HFFc6 (cell line): ENCODE measurements at regions not wholly inside any gene's neighbourhood (a gene's known extent, or its start where the extent isn't known, plus 50 kb on each side); places are given as distances from the start of the nearest gene placed in this dataset.

Source experiments
- DNase-seq: peaks from one replicate; pipeline ENCODE4 v3.0.0-alpha.2; 2018
- H3K27ac Mint-ChIP-seq: 2 replicates; pipeline ENCODE4 v1.8.0; 2020; ENCODE audit warnings: mild to moderate bottlenecking, mixed read lengths
- H3K27me3 Mint-ChIP-seq: 2 replicates; pipeline ENCODE4 v1.8.0; 2021; ENCODE audit warnings: mild to moderate bottlenecking, moderate library complexity, mixed read lengths; ENCODE audit not compliant: insufficient read depth
- H3K36me3 Mint-ChIP-seq: 2 replicates; pipeline ENCODE4 v1.8.0; 2021; ENCODE audit warnings: low read depth, mixed read lengths
- H3K4me1 Mint-ChIP-seq: 2 replicates; pipeline ENCODE4 v1.8.0; 2020; ENCODE audit warnings: low read depth, mixed read lengths
- H3K4me3 Mint-ChIP-seq: 2 replicates; pipeline ENCODE4 v1.8.0; 2020; ENCODE audit warnings: mild to moderate bottlenecking, moderate library complexity, mixed read lengths
- H3K9me3 Mint-ChIP-seq: 2 replicates; pipeline ENCODE4 v1.8.0; 2020; ENCODE audit warnings: mild to moderate bottlenecking, mixed read lengths
- CTCF ChIP-seq: fragments of 200-600 bp; sonication (generic); IDR thresholded peaks from 2 replicates; pipeline ENCODE4 v1.5.0; 2021; ENCODE audit warnings: antibody characterized with exemption, mild to moderate bottlenecking

DNA sequence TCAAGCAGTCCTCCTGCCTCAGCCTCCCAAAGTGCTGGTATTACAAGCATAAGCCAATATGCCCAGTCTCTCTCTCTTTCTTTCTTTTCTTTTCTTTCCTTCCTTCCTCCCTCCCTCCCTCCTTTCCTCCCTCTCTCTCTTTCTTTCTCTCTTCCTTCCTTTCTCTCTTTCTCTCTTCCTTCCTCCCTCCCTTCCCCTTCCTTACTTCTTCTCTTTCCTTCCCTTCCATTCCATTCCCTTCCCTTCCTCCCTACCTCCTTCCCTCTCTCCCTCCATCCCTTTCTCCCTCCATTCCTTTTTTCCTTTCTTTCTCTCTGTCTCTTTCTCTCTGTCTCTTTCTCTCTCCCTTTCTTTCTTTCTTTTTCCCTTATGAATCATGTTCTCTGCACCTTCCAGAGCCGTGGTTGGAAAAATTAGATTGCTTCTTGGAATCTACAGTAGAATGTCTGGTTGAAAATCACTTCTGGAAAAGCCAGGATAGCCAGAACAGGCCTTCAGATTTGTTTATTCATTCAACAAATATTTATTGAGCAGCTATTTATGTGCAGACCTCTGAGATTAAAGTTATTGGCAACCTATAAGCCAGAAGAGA, 68.4 kb upstream of the ARHGAP5 start:
- H3K27ac Mint-ChIP-seq = no peak overlapping the region
- peaks cover 30% of the 10 kb centered on the region for H3K27me3 Mint-ChIP-seq
- H3K4me1 Mint-ChIP-seq = peaks cover 45% of the 10 kb centered on the region
- no peak for DNase-seq
- no peak for TF ChIP-seq CTCF
- H3K4me3 Mint-ChIP-seq = no peak overlapping the region
- H3K36me3 Mint-ChIP-seq = no peaks in the 10 kb centered on the region
- H3K9me3 Mint-ChIP-seq = no peaks in the 10 kb centered on the region

DNA sequence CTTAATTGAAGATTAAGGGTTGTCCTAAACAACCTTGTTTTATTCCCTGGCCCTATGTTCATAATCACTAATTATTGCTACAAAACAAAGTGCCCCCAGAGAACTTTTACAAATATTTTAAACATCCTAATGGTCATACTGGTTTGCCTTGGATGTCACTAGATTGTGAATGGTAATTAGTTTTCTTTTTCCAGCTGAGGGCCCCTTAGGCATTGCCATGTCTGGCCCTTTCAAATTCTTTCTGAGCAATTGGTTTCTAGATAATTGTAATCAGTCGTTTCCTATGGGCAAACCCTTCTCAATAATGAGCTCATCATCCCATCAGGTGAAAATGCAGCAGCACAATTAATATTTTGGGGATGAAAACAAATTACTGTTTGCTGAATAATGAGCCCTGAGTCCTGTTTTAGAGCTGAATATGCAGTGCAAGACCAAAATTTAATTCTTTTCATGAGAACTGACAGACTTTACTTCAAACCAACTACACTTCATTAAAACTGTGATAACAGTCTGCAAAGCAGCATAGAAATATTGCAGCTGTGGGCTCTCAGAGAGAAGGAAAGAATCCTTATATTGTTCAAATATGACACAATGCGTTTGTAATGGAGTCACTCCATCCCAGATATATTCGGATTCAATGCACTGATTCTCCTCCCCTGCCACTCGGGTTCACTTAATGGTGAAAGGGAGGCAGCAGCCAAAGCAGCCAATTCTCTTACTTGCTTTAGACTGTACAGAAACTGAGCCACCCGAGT, 67.7 kb upstream of the ARHGAP5 start:
- H3K36me3 Mint-ChIP-seq = no peaks in the 10 kb centered on the region
- no peaks in the 10 kb centered on the region for H3K9me3 Mint-ChIP-seq
- TF ChIP-seq CTCF = no peak

DNA sequence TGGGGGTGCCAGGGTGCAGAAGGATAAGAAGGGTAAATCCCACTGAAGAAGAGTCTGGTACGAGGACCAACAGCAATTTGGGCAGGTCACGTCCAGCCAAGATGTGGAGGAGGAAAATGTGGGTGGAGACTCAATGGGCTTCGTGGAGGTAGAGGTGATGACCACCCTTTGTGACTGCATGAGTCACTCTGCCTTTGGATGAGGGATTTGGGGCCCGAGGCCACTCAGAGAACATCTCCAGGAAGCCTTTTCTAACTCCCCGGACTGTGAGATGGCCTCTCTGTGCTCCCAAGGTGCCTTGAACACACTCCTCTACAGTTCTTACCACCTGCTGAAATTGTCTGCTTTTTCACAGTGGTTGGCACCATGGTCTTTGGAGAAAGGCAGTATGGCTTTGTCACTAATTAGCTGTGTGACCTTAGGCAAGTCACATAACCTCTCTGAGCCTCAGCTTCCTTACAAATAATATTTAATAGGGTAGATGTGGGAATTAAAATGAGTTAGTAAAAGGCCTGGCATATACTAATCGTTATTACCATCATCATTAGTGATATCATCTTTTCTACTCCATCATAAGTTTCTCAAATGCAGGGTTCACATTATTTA, 67.0 kb upstream of the ARHGAP5 start:
- Mint-ChIP-seq H3K9me3 (no peaks in the 10 kb centered on the region), H3K27ac (no peak overlapping the region), H3K36me3 (no peaks in the 10 kb centered on the region), H3K4me1 (peaks cover 39% of the 10 kb centered on the region), H3K4me3 (no peak overlapping the region), H3K27me3 (peaks cover 32% of the 10 kb centered on the region)
- DNase-seq = no peak
- TF ChIP-seq CTCF = no peak

More for the DNA sequence above, 67.7 kb upstream of the ARHGAP5 start:
- H3K27me3 Mint-ChIP-seq = peaks cover 31% of the 10 kb centered on the region
- DNase-seq = no peak
- no peak overlapping the region for H3K27ac Mint-ChIP-seq
- peaks cover 41% of the 10 kb centered on the region for H3K4me1 Mint-ChIP-seq
- H3K4me3 Mint-ChIP-seq = no peak overlapping the region

DNA sequence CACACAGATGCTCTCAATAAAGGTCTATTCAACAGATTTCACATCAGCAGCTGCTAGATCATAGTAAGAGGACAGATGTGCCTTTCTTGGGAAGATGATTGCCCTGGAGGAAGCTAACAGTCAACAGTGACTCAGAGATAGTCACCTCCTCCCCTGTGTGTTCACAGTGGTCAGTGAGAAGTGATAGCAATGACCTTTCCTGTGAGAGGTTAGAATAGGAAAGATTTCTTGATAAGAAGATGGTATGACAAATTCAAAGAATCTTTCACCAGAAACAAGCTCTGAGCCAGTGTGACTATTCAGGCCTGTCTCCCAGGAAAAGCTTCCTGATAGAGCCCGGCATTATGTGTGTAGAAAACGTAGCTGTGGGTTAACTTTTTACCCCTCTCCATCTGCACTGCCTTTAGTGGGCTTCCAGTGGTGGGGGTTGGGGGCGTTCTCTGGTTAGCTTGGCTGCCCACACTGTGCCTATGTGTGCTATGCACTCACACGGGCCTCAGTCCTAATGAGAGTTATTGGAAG, 66.4 kb upstream of the ARHGAP5 start:
- Mint-ChIP-seq H3K4me1 (peaks cover 39% of the 10 kb centered on the region), H3K4me3 (peak overlapping the region; percentile 24), H3K9me3 (no peaks in the 10 kb centered on the region), H3K36me3 (no peaks in the 10 kb centered on the region), H3K27ac (no peak overlapping the region), H3K27me3 (peaks cover 29% of the 10 kb centered on the region)
- peak; percentile 82 for DNase-seq
- no peak for TF ChIP-seq CTCF

DNA sequence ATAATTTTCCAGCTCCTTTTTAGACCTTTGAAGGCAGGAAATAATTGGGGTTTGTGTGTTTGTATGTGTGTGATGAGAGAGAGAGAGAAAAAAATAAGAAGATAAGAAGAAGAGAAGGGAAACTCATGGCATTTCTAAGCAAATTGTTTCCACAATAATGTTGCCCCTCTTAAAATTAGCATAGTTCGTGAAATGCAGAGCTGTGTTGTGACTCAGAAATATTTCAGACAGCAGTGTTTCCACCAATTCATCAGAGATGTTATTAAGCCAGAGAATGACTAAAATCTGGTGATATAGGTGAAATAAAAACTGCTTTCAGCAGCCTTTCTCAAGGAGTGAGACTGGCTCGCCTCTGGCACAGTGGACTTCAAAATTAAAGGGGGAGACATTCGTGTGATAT, 65.9 kb upstream of the ARHGAP5 start:
- TF ChIP-seq CTCF = no peak
- no peak for DNase-seq
- Mint-ChIP-seq H3K27ac (no peak overlapping the region), H3K36me3 (no peaks in the 10 kb centered on the region), H3K27me3 (peaks cover 24% of the 10 kb centered on the region), H3K9me3 (no peaks in the 10 kb centered on the region), H3K4me1 (peaks cover 38% of the 10 kb centered on the region), H3K4me3 (peak overlapping the region; percentile 24)
